Myocyte (in vitro differentiated cells): ENCODE measurements at regions not wholly inside any gene's neighbourhood (a gene's known extent, or its start where the extent isn't known, plus 50 kb on each side); places are given as distances from the start of the nearest gene placed in this dataset.
"Not testable (repeated sequence)": the region's sequence is repeated elsewhere in the genome, so short reads cannot be mapped to it uniquely, and the experiment has no call there.

ENCODE experiments used
- DNase-seq: peaks from one replicate; pipeline ENCODE4 v3.0.0-alpha.2; 2012; ENCODE audit warnings: low read depth

- DNase-seq = no peak
These were observed 193.4 kb downstream of the CASP12 start for GRCh38 chr11:104704888-104705287.

- DNase-seq = no peak
These were observed 194.0 kb downstream of the CASP12 start for GRCh38 chr11:104704146-104704830.

GRCh38 chr11:104700609-104701008 is 197.7 kb downstream of the CASP12 start:
- DNase-seq = peak; percentile 42

GRCh38 chr11:104699981-104700380 is 198.3 kb downstream of the CASP12 start:
- peak; percentile 19 for DNase-seq

- no peak for DNase-seq
These were observed 203.2 kb downstream of the CASP12 start for GRCh38 chr11:104695065-104695463.

- no peak for DNase-seq
These were observed 203.8 kb downstream of the CASP12 start for GRCh38 chr11:104694259-104695064.

- DNase-seq = no peak
These were observed 205.5 kb downstream of the CASP12 start for GRCh38 chr11:104692751-104693150.

- DNase-seq = no peak
These were observed 207.1 kb downstream of the CASP12 start for GRCh38 chr11:104691129-104691528.

GRCh38 chr11:104690241-104690640 is 208.0 kb downstream of the CASP12 start:
- DNase-seq = no peak

- no peak for DNase-seq
These were observed 209.5 kb downstream of the CASP12 start for GRCh38 chr11:104688731-104689130.

- DNase-seq = no peak
These were observed 216.1 kb downstream of the CASP12 start for GRCh38 chr11:104682206-104682605.

GRCh38 chr11:104679258-104679657 is 219.0 kb downstream of the CASP12 start:
- DNase-seq = no peak

GRCh38 chr11:104678408-104678807 is 219.9 kb downstream of the CASP12 start:
- DNase-seq = no peak

- not testable (repeated sequence) for DNase-seq
These were observed 221.2 kb downstream of the CASP12 start for GRCh38 chr11:104677069-104677468.

GRCh38 chr11:104672897-104673296 is 225.4 kb downstream of the CASP12 start:
- no peak for DNase-seq

GRCh38 chr11:104668797-104669463 is 229.3 kb downstream of the CASP12 start:
- peak; percentile 68 for DNase-seq

- DNase-seq = no peak
These were observed 231.6 kb downstream of the CASP12 start for GRCh38 chr11:104666624-104667023.

- DNase-seq = peak; percentile 43
These were observed 232.6 kb downstream of the CASP12 start for GRCh38 chr11:104665641-104666040.

GRCh38 chr11:104663190-104664140 is 234.8 kb downstream of the CASP12 start:
- no peak for DNase-seq

GRCh38 chr11:104661901-104662300 is 236.4 kb downstream of the CASP12 start:
- no peak for DNase-seq

- DNase-seq = no peak
These were observed 236.8 kb downstream of the CASP12 start for GRCh38 chr11:104661471-104661870.
